ENCODE measurements at regions not wholly inside any gene's neighbourhood (a gene's known extent, or its start where the extent isn't known, plus 50 kb on each side); places are given as distances from the start of the nearest gene placed in this dataset.
"Not testable (repeated sequence)": the region's sequence is repeated elsewhere in the genome, so short reads cannot be mapped to it uniquely, and the experiment has no call there.

DNA sequence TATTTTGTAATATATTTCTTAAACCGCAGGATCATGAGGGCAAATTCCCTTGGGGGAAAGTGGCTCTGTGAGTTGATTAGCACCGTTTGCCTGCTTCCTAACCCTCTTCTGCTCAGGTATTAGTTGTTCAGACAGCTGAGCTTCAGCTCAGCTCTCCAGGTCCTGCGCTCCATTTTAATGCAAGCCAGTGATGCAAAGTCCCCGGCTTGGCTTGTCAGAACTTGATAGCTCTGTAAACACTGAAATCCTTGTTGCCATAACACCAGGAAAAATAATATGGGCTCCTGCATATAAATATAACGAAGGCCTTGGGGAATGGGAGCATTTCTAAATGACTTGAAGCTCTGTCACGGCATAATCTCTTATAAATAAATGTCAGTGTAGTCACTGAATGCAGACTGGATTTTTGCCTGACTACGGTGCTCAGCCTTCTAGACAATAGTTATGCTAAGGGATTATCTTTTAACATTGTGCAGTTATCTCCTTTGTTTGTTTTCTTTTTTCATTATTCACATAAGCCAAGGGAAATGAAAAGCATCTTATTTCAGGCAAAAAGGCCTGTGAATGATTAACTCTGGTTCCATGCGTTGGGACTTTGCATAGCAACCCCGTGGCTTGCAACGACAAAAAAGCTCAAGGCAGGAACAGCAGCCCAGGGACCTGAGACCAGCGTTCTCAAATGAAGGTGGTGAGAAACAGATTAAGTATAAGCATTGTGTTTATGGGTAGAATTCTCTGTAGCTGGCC lies 253.2 kb downstream of the SPRY1 start:
- DNase-seq (peak; percentile 44 to 57), ATAC-seq (peak; percentile 82)
- intact Hi-C loops (cut with DNase I, micrococcal nuclease) = loop anchor here in 1 of 2 donors (5.0 kb wide), 1 partner anchor 258 kb away; no protein-coding TSS in a partner anchor

DNA sequence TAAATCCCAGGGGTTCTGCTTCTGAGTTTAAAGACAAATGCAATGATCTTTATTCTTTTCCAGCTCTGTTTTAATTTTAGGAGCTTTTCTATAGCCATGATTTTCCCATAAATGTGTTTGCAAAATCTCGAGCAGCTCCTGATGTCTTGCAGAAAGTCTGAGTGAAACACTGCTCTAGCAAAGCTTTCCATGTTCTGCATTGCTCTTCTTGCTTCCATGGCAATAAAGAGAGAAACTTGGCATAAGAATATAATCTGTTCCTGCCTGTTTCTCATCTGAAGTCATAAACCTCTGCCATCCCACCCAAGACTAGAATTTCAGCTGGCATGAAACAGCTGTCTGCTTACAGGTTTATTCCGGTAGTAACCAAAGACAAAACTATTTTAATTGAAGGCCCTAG lies 254.5 kb downstream of the SPRY1 start:
- ATAC-seq = peak; percentile 26
- intact Hi-C loops (cut with DNase I, micrococcal nuclease) = loop anchor here in 1 of 2 donors (5.0 kb wide), 1 partner anchor 259 kb away; no protein-coding TSS in a partner anchor
- no peak for DNase-seq

DNA sequence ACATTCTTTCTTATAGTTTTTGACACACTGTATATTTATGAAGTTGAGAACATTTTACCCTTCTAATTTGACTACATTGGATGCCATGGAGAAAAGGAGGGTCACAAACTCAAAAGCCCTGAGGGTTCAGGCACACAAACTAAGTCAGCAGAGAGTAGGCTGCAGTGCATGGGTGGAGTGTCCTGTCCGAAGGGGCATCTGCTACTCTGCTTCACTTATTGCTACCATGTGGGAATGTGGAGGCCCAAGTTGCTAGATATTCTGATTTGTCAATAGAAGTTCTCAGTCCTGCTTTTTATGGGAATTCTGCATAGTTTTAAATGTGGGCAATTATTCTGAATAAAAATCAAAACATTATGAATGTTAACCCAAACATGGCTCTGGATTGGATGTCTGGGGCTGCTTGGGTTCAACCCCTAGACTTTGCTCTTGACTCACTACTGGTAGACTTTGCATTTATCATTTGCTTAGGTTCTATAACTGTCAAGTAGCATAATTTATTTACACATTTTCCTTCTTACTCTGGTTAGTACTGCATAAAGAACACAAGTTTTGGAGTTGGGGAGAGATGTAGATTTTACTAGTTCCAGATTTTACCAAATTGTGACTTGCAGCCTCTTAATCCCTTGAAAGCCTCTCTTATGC lies 255.1 kb downstream of the SPRY1 start:
- intact Hi-C loops (cut with DNase I, micrococcal nuclease) = loop anchor here in 1 of 2 donors (5.0 kb wide), 1 partner anchor 259 kb away; no protein-coding TSS in a partner anchor

DNA sequence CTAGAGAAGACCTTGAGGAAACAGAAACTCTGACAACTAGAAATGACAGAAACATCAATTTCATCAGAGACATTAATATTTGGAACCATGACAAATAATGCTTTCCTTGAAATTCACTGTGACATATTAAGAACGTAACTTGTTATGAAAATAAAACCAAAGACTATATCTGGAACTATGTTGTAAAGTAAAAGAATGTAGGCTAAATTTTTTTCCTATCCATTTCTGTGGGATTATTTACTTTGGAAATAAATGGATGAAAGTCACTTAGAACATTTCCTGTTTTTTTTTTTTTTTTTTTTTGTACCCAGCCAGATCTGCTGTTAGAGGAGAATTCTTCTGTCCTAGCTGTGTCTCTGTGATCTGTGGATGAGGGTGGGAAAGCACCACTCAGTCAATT lies 255.9 kb downstream of the SPRY1 start:
- ATAC-seq (no peak), DNase-seq (no peak)
- intact Hi-C loops (cut with DNase I, micrococcal nuclease) = loop anchor here in 1 of 2 donors (5.0 kb wide), 1 partner anchor 260 kb away; no protein-coding TSS in a partner anchor

More for the DNA sequence above, 255.1 kb downstream of the SPRY1 start:
- DNase-seq = no peak
- peak; percentile 53 for ATAC-seq

DNA sequence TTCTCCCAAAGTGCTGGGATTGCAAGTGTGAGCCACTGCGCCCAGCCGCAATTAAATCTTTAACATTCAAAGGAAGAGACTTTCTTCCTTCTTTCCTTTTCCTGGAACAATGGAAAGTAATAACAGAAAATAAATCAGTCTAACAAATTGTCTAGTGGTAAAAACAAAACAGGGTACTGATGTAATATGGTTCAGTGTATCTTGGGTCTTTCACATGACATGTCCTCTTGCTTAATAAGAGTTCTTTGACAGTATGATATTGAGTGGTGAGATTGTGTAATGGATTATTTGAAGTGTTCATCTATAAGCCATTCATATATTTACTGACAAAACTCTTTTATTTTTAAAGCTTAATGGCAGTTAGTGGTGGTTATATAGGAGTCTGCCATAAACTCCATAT lies 256.6 kb downstream of the SPRY1 start:
- no peak for DNase-seq
- ATAC-seq = no peak
- intact Hi-C loops (cut with DNase I, micrococcal nuclease) = loop anchor here in 1 of 2 donors (5.0 kb wide), 1 partner anchor 261 kb away; no protein-coding TSS in a partner anchor

DNA sequence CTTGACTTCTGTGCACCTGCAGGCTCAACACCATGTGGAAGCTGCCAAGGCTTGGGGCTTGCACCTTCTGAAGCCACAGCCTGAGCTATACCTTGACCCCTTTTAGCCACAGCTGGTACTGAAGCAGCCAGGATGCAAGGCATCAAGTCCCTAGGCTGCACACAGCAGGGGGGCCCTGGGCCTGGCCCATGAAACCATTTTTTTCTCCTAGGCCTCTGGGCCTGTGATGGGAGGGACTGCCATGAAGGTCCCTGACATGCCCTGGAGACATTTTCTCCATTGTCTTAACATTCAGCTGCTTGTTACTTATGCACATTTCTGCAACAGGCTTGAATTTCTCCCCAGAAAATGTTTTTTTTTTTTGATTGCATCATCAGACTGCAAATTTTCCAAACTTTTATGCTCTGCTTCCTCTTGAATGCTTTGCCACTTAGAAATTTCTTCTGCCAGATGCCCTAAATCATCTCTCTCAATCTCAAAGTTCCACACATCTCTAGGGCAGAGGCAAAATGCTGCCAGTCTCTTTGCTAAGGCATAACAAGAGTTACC lies 260.2 kb downstream of the SPRY1 start:
- ATAC-seq; intact Hi-C loops (cut with DNase I, micrococcal nuclease); DNase-seq: not testable (repeated sequence)

DNA sequence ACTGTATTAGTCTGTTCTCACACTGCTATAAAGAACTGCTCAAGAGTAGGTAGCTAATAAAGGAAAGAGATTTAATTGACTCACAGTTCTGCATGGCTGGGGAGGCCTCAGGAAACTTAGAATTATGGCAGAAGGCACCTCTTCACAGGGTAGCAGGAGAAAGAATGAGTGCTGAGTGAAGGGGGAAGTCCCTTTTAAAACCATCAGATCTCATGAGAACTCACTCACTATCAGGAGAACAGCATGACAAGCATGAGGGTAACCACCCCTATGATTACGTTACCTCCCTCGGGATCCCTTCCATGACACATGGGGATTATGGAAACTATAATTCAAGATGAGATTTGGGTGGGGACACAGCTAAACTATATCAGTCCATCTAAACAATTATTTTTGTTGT lies 261.0 kb downstream of the SPRY1 start:
- DNase-seq; intact Hi-C loops (cut with DNase I, micrococcal nuclease); ATAC-seq: not testable (repeated sequence)

DNA sequence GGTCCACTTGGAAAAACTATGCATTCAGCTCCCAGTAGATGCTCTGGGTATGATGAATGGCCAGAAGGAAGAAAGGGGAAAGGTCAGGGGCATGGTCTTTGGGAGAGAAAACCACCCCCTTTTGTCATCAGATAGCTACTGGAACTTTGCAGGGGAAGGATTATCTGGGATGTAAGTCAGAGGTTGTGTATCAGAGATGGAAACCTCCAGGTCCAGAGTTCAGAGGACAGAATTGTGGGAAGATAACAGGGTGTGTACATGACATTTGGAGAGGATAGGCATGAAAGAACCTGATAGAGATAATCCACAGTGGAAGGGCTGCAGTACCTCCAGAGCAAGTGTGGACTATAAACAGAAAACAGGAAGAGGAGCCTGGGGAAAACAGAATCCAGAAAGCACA lies 262.7 kb downstream of the SPRY1 start:
- peak; percentile 73 for ATAC-seq
- intact Hi-C loops (cut with DNase I, micrococcal nuclease) = no loop called here
- DNase-seq = no peak

DNA sequence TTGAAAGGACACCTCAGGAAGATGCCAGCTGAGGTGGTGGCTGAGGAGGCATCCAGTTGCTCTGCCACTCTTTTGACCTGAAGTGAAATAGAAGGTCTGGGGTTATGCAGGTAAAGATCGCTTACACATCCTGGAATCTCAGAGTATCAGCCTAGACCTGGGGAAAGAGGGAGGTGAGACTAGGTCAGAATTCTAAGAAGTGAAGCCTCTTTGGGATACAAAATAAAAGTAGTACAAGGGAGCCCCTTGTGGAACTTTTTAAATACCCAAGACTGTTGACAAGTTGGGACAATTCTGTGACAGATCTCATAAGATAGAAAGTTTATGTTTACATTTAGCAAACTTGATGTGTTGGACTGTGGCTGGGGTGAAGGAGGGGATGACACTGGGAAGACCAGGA lies 263.1 kb downstream of the SPRY1 start:
- DNase-seq (no peak), ATAC-seq (peak; percentile 77)
- intact Hi-C loops (cut with DNase I, micrococcal nuclease) = loop anchor here in 1 of 2 donors (5.0 to 10.0 kb wide), 2 partner anchors 262 to 555 kb away; partner anchors contain the start of gene SPRY1

DNA sequence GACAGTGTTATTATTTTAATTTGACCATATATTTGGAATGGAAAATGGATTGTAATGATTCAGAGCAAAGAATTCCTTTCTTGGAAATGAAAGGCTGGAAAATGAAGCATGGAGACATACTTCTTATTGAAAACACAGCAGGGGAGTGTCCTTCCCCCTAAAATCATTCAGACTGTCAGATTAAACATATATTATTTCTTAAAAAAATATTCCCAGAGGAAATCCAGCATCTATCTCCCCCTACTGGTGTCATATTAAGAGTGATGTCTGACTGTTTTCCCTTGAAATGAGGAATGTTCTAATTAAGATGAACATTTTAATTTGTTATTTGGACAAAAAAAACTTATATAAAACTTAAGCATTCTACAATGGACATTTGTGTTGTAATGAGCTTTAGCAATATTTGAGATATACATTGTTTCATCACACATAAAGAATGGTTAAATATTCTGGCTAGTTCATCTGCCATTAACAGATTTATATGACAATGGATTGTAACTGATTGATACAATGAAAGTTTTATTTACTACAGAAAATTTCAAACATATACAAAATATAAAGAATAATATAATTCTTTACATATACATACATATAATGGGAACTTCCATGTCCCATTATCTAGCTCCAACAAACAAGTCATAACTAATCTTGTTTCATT lies 264.6 kb downstream of the SPRY1 start:
- no peak for ATAC-seq
- intact Hi-C loops (cut with DNase I, micrococcal nuclease) = loop anchor here in 1 of 2 donors (5.0 to 10.0 kb wide), 2 partner anchors 264 to 556 kb away; partner anchors contain the start of gene SPRY1
- DNase-seq = no peak

DNA sequence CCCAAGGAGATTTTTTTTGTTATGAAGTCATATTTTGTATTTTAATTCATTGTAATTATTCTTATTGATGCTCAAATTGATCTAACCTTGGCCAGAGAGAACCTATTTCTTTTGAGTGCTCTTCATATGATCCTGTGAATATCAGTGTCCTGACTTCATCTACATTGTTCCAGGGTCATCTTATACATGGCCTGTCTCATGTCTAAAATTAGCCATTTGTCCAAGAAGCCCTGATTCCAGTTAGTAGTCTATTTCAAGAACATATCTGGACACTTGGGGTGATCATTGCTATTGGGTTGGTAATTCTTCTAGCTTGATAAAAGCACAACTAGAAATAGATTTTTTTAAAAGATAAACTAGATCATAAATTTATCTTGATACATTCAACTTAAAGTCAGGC lies 266.2 kb downstream of the SPRY1 start:
- intact Hi-C loops (cut with DNase I, micrococcal nuclease) = loop anchor here in 1 of 2 donors (5.0 to 10.0 kb wide), 2 partner anchors 266 to 558 kb away; partner anchors contain the start of gene SPRY1
- ATAC-seq = no peak
- no peak for DNase-seq

DNA sequence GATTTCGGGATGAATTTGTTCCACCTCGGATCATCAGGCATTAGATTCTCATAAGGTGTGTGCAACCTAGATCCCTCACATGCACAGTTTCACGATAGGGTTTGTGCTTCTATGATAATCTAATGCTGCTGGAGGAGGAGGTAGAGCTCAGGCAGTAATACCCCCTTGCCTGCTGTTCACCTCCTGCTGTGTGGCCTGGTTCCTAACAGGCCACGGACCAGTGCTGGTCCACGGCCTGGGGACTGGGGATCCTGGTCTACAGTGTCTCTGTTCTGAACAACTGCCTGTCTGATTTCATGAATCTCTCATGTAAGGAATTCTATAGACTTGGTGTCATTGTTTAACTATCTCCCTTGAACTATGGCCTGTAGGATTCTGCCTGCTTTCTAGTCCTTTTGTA lies 269.9 kb downstream of the SPRY1 start:
- intact Hi-C loops (cut with DNase I, micrococcal nuclease) = loop anchor here in 1 of 2 donors (10.0 kb wide), 1 partner anchor 562 kb away; no protein-coding TSS in a partner anchor
- DNase-seq (no peak), ATAC-seq (no peak)

DNA sequence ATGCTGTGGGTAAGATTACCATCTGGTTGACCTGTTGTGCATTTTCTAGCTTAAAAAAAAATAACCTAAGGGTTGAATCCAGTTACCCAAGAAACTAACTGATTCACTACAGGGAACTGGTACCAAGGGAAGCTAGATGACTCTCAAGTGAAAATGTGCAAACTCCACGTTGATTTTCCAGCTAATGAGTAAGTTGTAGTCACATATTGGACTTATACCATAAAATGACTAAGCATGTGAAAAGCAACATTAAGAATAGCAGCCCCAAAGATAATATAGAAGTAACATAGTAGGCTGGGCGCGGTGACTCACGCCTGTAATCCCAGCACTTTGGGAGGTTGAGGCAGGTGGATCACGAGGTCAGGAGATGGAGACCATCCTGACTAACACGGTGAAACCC lies 270.9 kb downstream of the SPRY1 start:
- no peak for ATAC-seq
- intact Hi-C loops (cut with DNase I, micrococcal nuclease) = loop anchor here in 1 of 2 donors (10.0 kb wide), 1 partner anchor 563 kb away; no protein-coding TSS in a partner anchor
- no peak for DNase-seq

DNA sequence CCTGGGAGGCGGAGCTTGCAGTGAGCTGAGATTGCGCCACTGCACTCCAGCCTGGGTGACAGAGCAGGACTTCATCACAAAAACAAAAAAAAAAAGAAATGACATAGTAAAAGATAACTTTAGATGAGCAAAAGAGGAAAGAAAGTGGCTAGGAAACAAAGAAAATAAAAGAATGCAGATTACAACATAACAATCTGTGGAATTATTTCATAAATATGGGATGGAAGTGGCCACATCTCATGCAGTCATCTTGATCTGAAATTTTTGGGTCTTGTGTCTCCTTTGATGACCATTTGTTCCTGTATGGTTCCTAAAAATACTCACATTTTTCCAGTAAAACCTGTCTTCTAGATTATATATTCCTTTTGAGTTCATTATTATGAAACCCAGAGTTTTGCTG lies 271.4 kb downstream of the SPRY1 start:
- no peak for DNase-seq
- no peak for ATAC-seq
- intact Hi-C loops (cut with DNase I, micrococcal nuclease) = loop anchor here in 1 of 2 donors (10.0 kb wide), 1 partner anchor 563 kb away; no protein-coding TSS in a partner anchor

DNA sequence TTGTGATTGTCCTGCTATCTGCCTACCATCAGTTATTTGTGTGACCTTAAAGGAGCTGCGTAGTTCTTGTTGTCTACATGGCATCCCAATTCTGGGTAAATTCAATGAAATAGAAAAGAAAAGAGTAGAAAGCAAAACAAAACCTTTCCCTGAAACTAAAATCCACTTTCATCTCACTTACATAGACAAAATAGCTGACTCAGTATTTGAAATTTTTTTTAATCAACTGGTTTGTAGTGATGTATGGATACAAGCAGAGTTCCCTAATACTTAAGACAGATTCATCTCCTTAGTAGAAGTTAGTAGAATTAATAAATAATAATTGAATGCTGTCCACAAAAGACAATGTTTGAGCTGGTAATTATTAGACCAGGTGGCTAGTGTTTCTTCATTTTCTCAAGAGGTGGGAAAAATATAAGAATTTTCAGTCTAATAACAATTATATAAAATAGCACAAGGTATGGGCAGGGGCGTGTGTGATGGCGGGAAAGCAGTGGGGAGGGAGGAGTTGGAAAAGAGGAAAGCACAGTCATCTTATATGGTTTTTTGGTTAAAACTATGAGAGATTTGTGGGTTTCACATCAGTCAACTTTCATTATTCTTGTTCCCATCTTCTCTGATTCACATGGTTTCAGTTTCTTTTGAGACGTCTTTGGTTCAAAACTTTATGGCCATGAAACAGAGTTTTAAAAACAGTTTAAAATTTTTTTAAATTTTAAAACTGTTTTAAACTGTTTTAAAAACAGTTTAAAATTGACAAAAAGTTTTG lies 275.2 kb downstream of the SPRY1 start:
- intact Hi-C loops (cut with DNase I, micrococcal nuclease) = no loop called here

DNA sequence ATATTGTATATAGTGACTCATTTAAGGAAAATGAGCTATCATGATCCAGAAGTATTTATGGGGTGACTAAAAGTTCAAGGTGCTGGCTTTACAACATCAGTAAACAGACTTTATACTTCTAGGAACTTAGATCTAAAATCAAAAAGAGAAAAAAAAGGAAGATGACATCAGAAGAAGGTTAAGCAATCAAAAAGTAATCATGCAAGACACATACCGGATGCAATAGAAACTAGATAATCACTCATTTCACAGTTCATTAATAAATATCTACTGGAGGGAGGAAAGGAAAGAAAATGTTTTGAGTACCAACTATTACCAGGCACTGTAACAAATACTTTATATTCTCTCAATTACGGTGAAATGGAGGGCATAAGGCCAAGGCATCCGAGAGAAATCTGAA lies 276.4 kb downstream of the SPRY1 start:
- no peak for DNase-seq
- intact Hi-C loops (cut with DNase I, micrococcal nuclease) = no loop called here
- peak; percentile 82 for ATAC-seq

More for the DNA sequence above, 275.2 kb downstream of the SPRY1 start:
- ATAC-seq (no peak), DNase-seq (no peak)

DNA sequence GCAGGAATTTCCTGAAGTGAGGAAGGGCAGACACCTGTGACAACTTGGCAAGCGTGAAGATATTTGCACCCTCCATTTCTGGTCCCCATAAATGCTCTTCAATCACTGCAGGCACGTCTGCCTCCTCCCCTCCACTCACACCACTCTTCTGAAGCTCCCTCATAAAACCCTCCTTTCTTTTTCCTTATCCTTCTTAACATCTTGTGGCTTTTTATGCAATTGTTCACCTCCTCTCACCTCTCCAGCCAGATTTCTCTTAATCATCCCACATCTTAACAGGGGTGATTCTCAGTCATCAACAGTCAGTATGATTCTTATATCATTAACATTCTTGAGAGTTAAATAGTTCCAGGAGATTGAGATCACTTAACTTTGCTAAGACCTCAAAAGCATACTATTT lies 277.4 kb downstream of the SPRY1 start:
- ATAC-seq (no peak), DNase-seq (no peak)
- intact Hi-C loops (cut with DNase I, micrococcal nuclease) = no loop called here

Data from left colon (tissue), 2 donors.